HCT116 (cell line): ENCODE measurements at regions not wholly inside any gene's neighbourhood (a gene's known extent, or its start where the extent isn't known, plus 50 kb on each side); places are given as distances from the start of the nearest gene placed in this dataset.

ENCODE experiments used
- ATAC-seq: fragments of 200-7000 bp; cut with Tn5 transposase; 2 replicates; pipeline ENCODE4 v1.9.1; 2020; ENCODE audit warnings: mild to moderate bottlenecking, moderate library complexity
- BruUV-seq: library from RNA; stranded (reverse); fragments of 400-500 nt; replicated peaks from 2 replicates; lab custom pipeline; 2021; lab: Mats Ljungman, UMichigan
- CTCF ChIA-PET: fragments of 300-600 bp; sonication (Branson Sonifier 250); formaldehyde crosslinking; loops from one replicate; lab custom pipeline; 2021; ENCODE audit warnings: antibody characterized with exemption; lab: Charles Lee
- POLR2A ChIA-PET: fragments of 300-600, 350-600 bp; sonication (Branson Sonifier 250); formaldehyde crosslinking; loops from one replicate; lab custom pipeline; 2021; ENCODE audit warnings: antibody characterized with exemption; lab: Charles Lee
- RAD21 ChIA-PET, 2 experiments: fragments of 300-600 bp; sonication (Branson Sonifier 250); formaldehyde crosslinking; loops; one replicate each; lab custom pipeline; 2023; ENCODE audit warnings: low total read pairs in 2 of 2; ENCODE audit not compliant: uncharacterized antibody in 2 of 2, unreplicated experiment in 2 of 2, low non-redundant PET in 1 of 2; lab: Charles Lee
- DNase-seq: peaks from one replicate; pipeline ENCODE4 v3.0.0-alpha.2; 2010; ENCODE audit warnings: low read depth, low spot score
- H2AFZ ChIP-seq: fragments of 200-600 bp; shearing (Covaris generic), sonication (generic); 2 replicates; pipeline ENCODE4 v1.6.1; 2017; ENCODE audit warnings: low read depth, mixed run types, mixed read lengths, antibody characterized with exemption, low read length; ENCODE audit not compliant: poor library complexity, severe bottlenecking
- H3K27ac ChIP-seq: 2 replicates; pipeline ENCODE4 v1.5.1; 2012; ENCODE audit warnings: low read depth, low read length
- H3K27me3 ChIP-seq: fragments of 200-600 bp; sonication (generic); 2 replicates; pipeline ENCODE4 v1.6.1; 2016; ENCODE audit warnings: mixed run types, low read length, mixed read lengths; ENCODE audit not compliant: insufficient read depth
- H3K36me3 ChIP-seq, 2 experiments: fragments of 200-500 bp in 1 of 2; fragments of 200-600 bp in 1 of 2; sonication (Bioruptor generic) in 1 of 2; sonication (generic) in 1 of 2; 2 replicates each; pipeline versions ENCODE4 v1.5.1 to v1.6.1; 2014 to 2016; ENCODE audit warnings: low read length in 2 of 2, inconsistent platforms in 1 of 2, mixed read lengths in 1 of 2, mixed run types in 1 of 2; ENCODE audit not compliant: insufficient read depth in 2 of 2, control insufficient read depth in 1 of 2
- H3K4me1 ChIP-seq, 2 experiments: fragments of 200-600 bp in 1 of 2; sonication (generic) in 1 of 2; 2 replicates each; pipeline versions ENCODE4 v1.5.1 to v1.6.1; 2012 to 2017; ENCODE audit warnings: low read length in 2 of 2, inconsistent platforms in 1 of 2, mild to moderate bottlenecking in 1 of 2, mixed read lengths in 1 of 2, mixed run types in 1 of 2, moderate library complexity in 1 of 2; ENCODE audit not compliant: insufficient read depth in 2 of 2, control insufficient read depth in 1 of 2
- H3K4me2 ChIP-seq: fragments of 200-600 bp; sonication (generic); 2 replicates; pipeline ENCODE4 v1.6.1; 2017; ENCODE audit warnings: mixed run types, low read length, mixed read lengths
- H3K4me3 ChIP-seq, 2 experiments: fragments of 200-600 bp in 1 of 2; sonication (generic) in 1 of 2; replicated peaks in 1 of 2; 2 replicates each; pipeline ENCODE4 v1.5.1; 2011 to 2016; ENCODE audit warnings: low read length in 2 of 2, control low read depth in 1 of 2, low read depth in 1 of 2, mild to moderate bottlenecking in 1 of 2, mixed read lengths in 1 of 2, mixed run types in 1 of 2
- H3K79me2 ChIP-seq: fragments of 200-600 bp; sonication (generic); 2 replicates; pipeline ENCODE4 v1.6.1; 2017; ENCODE audit warnings: mild to moderate bottlenecking, mixed run types, low read length, moderate library complexity, mixed read lengths; ENCODE audit not compliant: insufficient read depth
- H3K9ac ChIP-seq: fragments of 200-600 bp; sonication (generic); 2 replicates; pipeline ENCODE4 v1.6.1; 2016; ENCODE audit warnings: low read length, mixed read lengths
- H3K9me2 ChIP-seq: fragments of 200-600 bp; sonication (generic), shearing (Covaris generic); 2 replicates; pipeline ENCODE4 v1.6.1; 2017; ENCODE audit warnings: mixed run types, mild to moderate bottlenecking, moderate library complexity; ENCODE audit not compliant: insufficient read depth
- H3K9me3 ChIP-seq, 2 experiments: fragments of 200-500 bp in 1 of 2; fragments of 200-600 bp in 1 of 2; sonication (Bioruptor generic) in 1 of 2; sonication (generic) in 1 of 2; 2 replicates each; pipeline ENCODE4 v1.6.1; 2014 to 2017; ENCODE audit warnings: low read length in 2 of 2, mixed read lengths in 2 of 2, inconsistent platforms in 1 of 2, low read depth in 1 of 2, mild to moderate bottlenecking in 1 of 2, mixed run types in 1 of 2, moderate library complexity in 1 of 2; ENCODE audit not compliant: control insufficient read depth in 1 of 2, insufficient read depth in 1 of 2
- H4K20me1 ChIP-seq: fragments of 200-600 bp; sonication (generic), shearing (Covaris generic); 2 replicates; pipeline ENCODE4 v1.6.1; 2017; ENCODE audit warnings: mixed run types, mild to moderate bottlenecking, moderate library complexity; ENCODE audit not compliant: insufficient read depth
- EZH2 ChIP-seq: fragments of 200-600 bp; sonication (generic); IDR thresholded peaks from 2 replicates; pipeline ENCODE4 v1.6.1; 2017; ENCODE audit warnings: antibody characterized with exemption, mixed run types
- EZH2phosphoT487 ChIP-seq: fragments of 200-600 bp; IDR thresholded peaks from 2 replicates; pipeline ENCODE4 v1.6.1; 2018; ENCODE audit warnings: antibody characterized with exemption, borderline replicate concordance
- FOSL1 ChIP-seq: IDR thresholded peaks from 2 replicates; pipeline ENCODE4 v1.6.1; 2012; ENCODE audit warnings: low read depth
- POLR2A ChIP-seq: IDR thresholded peaks from 2 replicates; pipeline ENCODE4 v1.7.0; 2011; ENCODE audit warnings: borderline replicate concordance; ENCODE audit not compliant: insufficient read depth, insufficient read length; ENCODE audit errors: extremely low read depth
- POLR2AphosphoS5 ChIP-seq: IDR thresholded peaks from 2 replicates; pipeline ENCODE4 v1.6.1; 2011; ENCODE audit warnings: mild to moderate bottlenecking, low read depth, low read length, moderate library complexity
- RAD21 ChIP-seq: IDR thresholded peaks from 2 replicates; pipeline ENCODE4 v1.6.1; 2012; ENCODE audit warnings: low read depth, mild to moderate bottlenecking
- SIN3A ChIP-seq: IDR thresholded peaks from 2 replicates; pipeline ENCODE4 v1.6.1; 2012; ENCODE audit warnings: low read depth
- SRF ChIP-seq: IDR thresholded peaks from 2 replicates; pipeline ENCODE4 v1.6.1; 2012; ENCODE audit warnings: low read depth
- TCF7L2 ChIP-seq: IDR thresholded peaks from 2 replicates; pipeline ENCODE4 v1.7.0; 2011; ENCODE audit warnings: borderline replicate concordance, inconsistent platforms; ENCODE audit not compliant: insufficient read depth, insufficient read length; ENCODE audit errors: extremely low read depth
- YY1 ChIP-seq: IDR thresholded peaks from 2 replicates; pipeline ENCODE4 v1.6.1; 2011; ENCODE audit warnings: low read length, low read depth, moderate library complexity, mild to moderate bottlenecking; ENCODE audit not compliant: insufficient replicate concordance; ENCODE audit errors: extremely low read depth
- ZNF274 ChIP-seq: fragments of 200-500 bp; sonication (Bioruptor generic); IDR thresholded peaks from 2 replicates; pipeline ENCODE4 v1.6.1; 2014; ENCODE audit warnings: mild to moderate bottlenecking, low read depth, low read length, inconsistent platforms
- intact Hi-C: fragments of 100-400 bp; cut with micrococcal nuclease; formaldehyde crosslinking; loops from 2 replicates; pipeline ENCODE4 v1.10.0; 2022
- TF ChIP-seq, protein P1 (sequence below): IDR thresholded peaks from 2 replicates; pipeline ENCODE4 v1.6.1; 2012

DNA sequence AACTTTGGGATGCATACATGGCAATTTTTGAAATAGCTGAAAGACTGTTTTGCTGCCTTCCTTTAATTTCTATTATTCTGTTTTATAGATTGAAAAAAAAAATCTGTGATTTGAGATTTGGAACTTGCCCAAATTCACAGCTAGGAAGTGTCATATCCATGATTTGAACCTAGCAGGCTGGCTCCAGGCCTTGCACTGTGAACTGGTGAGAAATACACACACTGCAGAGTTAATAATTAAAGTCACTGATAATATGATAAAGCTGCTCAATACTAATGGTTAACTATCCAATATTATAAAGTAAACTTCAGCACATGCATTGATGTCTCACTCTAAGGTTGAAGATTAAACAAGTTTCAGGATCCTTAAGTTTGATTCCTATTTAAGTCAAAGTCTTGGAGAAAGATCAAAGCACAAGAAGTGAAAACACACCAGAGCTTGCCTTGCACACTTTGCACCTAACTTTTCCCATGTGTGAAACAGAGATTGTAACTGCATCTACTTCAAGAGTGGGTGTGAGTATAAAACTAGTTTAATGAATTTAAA lies 150.6 kb upstream of the CCDC179 start:
- Histone ChIP-seq H3K4me1 (no peaks in the 10 kb centered on the region), H3K36me3 (no peaks in the 10 kb centered on the region), H3K9ac (no peak overlapping the region), H3K27ac (no peak overlapping the region), H3K27me3 (no peaks in the 10 kb centered on the region), H2AFZ (no peak overlapping the region), H3K9me2 (no peaks in the 10 kb centered on the region), H4K20me1 (no peaks in the 10 kb centered on the region), H3K4me3 (no peak overlapping the region), H3K79me2 (no peaks in the 10 kb centered on the region), H3K4me2 (no peak overlapping the region), H3K9me3 (peaks cover 0 to 11% of the 10 kb centered on the region in 2 experiments; a peak in 2 of 4 replicates)
- intact Hi-C loops, result no loop called here
- POLR2A ChIA-PET, result no interaction called here
- DNase-seq (no peak), ATAC-seq (no peak)
- CTCF ChIA-PET, result no interaction called here
- BruUV-seq, result no TSS peak
- RAD21 ChIA-PET, result no interaction called here
- TF ChIP-seq FOSL1 (no peak), POLR2A (no peak), RAD21 (no peak), POLR2AphosphoS5 (no peak), TCF7L2 (no peak), SRF (no peak), YY1 (no peak), ZNF274 (no peak)
- TF ChIP-seq, all 23 proteins: peak for 0

DNA sequence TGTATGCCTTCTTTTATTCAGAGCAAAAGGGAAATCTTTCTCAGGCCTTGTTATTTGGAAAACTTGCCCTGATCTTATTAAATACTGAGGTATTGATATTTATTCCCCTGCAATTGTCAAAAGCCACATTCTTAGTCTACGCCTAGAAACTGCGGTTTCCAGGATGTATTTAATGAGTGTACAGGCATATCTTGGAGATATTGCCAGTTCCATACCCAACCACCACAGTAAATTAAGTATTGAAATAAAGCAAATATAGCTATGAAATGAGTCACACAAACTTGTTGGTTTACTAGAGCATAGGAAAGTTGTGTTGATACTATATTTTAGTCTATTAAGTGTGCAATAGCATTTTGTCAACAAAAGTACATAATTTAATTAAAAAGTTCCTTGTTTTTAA lies 152.7 kb upstream of the CCDC179 start:
- ATAC-seq, result no peak
- RAD21 ChIA-PET, result no interaction called here

More for the DNA sequence above, 152.7 kb upstream of the CCDC179 start:
- CTCF ChIA-PET, result no interaction called here
- no peak for TF ChIP-seq RAD21
- TF ChIP-seq EZH2phosphoT487, result no peak
- TF ChIP-seq POLR2A, result no peak
- no peak for TF ChIP-seq FOSL1
- TF ChIP-seq, protein P1, sequence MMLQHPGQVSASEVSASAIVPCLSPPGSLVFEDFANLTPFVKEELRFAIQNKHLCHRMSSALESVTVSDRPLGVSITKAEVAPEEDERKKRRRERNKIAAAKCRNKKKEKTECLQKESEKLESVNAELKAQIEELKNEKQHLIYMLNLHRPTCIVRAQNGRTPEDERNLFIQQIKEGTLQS, result no peak
- TF ChIP-seq EZH2, result no peak
- no peak for TF ChIP-seq SIN3A
- TF ChIP-seq ZNF274, result no peak
- TF ChIP-seq, all 23 proteins: peak for 0
- no TSS peak for BruUV-seq
- no peak overlapping the region for H3K4me2 ChIP-seq
- POLR2A ChIA-PET, result no interaction called here
- H3K36me3 ChIP-seq, result no peaks in the 10 kb centered on the region
- no peak overlapping the region for H3K9ac ChIP-seq
- no peak overlapping the region for H2AFZ ChIP-seq
- H4K20me1 ChIP-seq, result no peaks in the 10 kb centered on the region
- H3K9me3 ChIP-seq, result peaks cover 0 to 11% of the 10 kb centered on the region in 2 experiments; a peak in 1 of 4 replicates
- no peaks in the 10 kb centered on the region for H3K9me2 ChIP-seq
- H3K79me2 ChIP-seq, result no peaks in the 10 kb centered on the region
- H3K27ac ChIP-seq, result no peak overlapping the region
- DNase-seq, result no peak
- H3K27me3 ChIP-seq, result no peaks in the 10 kb centered on the region
- H3K4me1 ChIP-seq, result no peaks in the 10 kb centered on the region
- intact Hi-C loops, result no loop called here
- H3K4me3 ChIP-seq, result no peak overlapping the region
